GM12892 (cell line): ENCODE measurements at regions not wholly inside any gene's neighbourhood (a gene's known extent, or its start where the extent isn't known, plus 50 kb on each side); places are given as distances from the start of the nearest gene placed in this dataset.

Experiments used
- POLR2AphosphoS5 ChIP-seq: IDR thresholded peaks from 2 replicates; pipeline ENCODE4 v1.6.1; 2011; ENCODE audit warnings: low read depth, low read length, control low read depth
- TAF1 ChIP-seq: IDR thresholded peaks from 2 replicates; pipeline ENCODE4 v1.6.1; 2011; ENCODE audit warnings: low read depth, mild to moderate bottlenecking, control low read depth, low read length, borderline replicate concordance

DNA sequence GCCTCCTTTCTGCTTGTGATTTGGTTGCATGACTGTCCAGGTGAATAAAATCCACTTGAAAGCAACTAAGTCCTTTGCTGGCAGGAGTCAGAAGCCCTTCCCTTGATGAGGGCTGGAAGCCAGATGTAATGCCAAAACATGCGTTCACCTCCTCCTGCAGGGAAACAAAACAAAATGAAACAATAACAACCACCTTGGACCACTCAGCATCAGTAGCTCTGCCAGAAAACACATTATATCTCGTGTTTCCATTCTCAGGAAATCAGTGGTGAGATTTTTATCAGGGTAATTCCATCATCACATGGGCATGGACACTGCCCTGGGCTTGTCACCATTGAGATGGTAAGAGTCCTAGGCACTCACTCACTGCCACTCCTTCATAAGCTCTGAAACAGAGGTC, 350.3 kb upstream of the ACTBL2 start:
- TF ChIP-seq TAF1: no peak
- no peak for TF ChIP-seq POLR2AphosphoS5
